Bronchial epithelial cell (primary cell): ENCODE measurements at regions not wholly inside any gene's neighbourhood (a gene's known extent, or its start where the extent isn't known, plus 50 kb on each side); places are given as distances from the start of the nearest gene placed in this dataset.
"Not testable (repeated sequence)": the region's sequence is repeated elsewhere in the genome, so short reads cannot be mapped to it uniquely, and the experiment has no call there.

ENCODE experiments used
- DNase-seq: peaks from one replicate; pipeline ENCODE4 v3.0.0-alpha.2; 2010; ENCODE audit warnings: low read depth
- FAIRE-seq: peaks from 2 replicates; lab custom pipeline; 2011; peaks lifted over from hg19 to GRCh38; lab: Jason Lieb, UNC
- H3K27me3 ChIP-seq: 2 replicates; pipeline ENCODE4 v1.5.1; 2011; ENCODE audit warnings: low read length; ENCODE audit not compliant: control insufficient read depth, insufficient read depth
- H3K36me3 ChIP-seq: 2 replicates; pipeline ENCODE4 v1.5.1; 2011; ENCODE audit warnings: low read length; ENCODE audit not compliant: control insufficient read depth, insufficient read depth
- H3K4me3 ChIP-seq: 2 replicates; pipeline ENCODE4 v1.5.1; 2011; ENCODE audit warnings: mild to moderate bottlenecking, low read depth, low read length, control low read depth
- TF ChIP-seq, protein P1 (sequence below): IDR thresholded peaks from 2 replicates; pipeline ENCODE4 v1.5.1; 2011; ENCODE audit warnings: mild to moderate bottlenecking, moderate library complexity, low read length, control low read depth, inconsistent platforms; ENCODE audit not compliant: insufficient read depth, severe bottlenecking

- TF ChIP-seq, protein P1, sequence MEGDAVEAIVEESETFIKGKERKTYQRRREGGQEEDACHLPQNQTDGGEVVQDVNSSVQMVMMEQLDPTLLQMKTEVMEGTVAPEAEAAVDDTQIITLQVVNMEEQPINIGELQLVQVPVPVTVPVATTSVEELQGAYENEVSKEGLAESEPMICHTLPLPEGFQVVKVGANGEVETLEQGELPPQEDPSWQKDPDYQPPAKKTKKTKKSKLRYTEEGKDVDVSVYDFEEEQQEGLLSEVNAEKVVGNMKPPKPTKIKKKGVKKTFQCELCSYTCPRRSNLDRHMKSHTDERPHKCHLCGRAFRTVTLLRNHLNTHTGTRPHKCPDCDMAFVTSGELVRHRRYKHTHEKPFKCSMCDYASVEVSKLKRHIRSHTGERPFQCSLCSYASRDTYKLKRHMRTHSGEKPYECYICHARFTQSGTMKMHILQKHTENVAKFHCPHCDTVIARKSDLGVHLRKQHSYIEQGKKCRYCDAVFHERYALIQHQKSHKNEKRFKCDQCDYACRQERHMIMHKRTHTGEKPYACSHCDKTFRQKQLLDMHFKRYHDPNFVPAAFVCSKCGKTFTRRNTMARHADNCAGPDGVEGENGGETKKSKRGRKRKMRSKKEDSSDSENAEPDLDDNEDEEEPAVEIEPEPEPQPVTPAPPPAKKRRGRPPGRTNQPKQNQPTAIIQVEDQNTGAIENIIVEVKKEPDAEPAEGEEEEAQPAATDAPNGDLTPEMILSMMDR, result no peak
- Histone ChIP-seq H3K27me3 (no peaks in the 10 kb centered on the region), H3K36me3 (no peaks in the 10 kb centered on the region), H3K4me3 (no peak overlapping the region)
- DNase-seq, result no peak
- FAIRE-seq, result no peak
These were observed 948.8 kb downstream of the TRHDE start for GRCh38 chr12:73220951-73221350.

GRCh38 chr12:73221398-73221797 lies 949.2 kb downstream of the TRHDE start:
- no peak for FAIRE-seq
- TF ChIP-seq, protein P1, result no peak
- no peak overlapping the region for H3K4me3 ChIP-seq
- no peaks in the 10 kb centered on the region for H3K27me3 ChIP-seq
- no peaks in the 10 kb centered on the region for H3K36me3 ChIP-seq
- no peak for DNase-seq

GRCh38 chr12:73221836-73222235 lies 949.7 kb downstream of the TRHDE start:
- TF ChIP-seq, protein P1, result no peak
- FAIRE-seq (no peak), DNase-seq (no peak)
- Histone ChIP-seq H3K4me3 (no peak overlapping the region), H3K27me3 (no peaks in the 10 kb centered on the region), H3K36me3 (no peaks in the 10 kb centered on the region)

- Histone ChIP-seq H3K36me3 (no peaks in the 10 kb centered on the region), H3K27me3 (no peaks in the 10 kb centered on the region), H3K4me3 (no peak overlapping the region)
- no peak for FAIRE-seq
- TF ChIP-seq, protein P1, result no peak
- no peak for DNase-seq
These were observed 953.3 kb downstream of the TRHDE start for GRCh38 chr12:73225371-73225937.

- TF ChIP-seq, protein P1, result no peak
- no peak overlapping the region for H3K4me3 ChIP-seq
- no peak for DNase-seq
- no peaks in the 10 kb centered on the region for H3K27me3 ChIP-seq
- no peaks in the 10 kb centered on the region for H3K36me3 ChIP-seq
- no peak for FAIRE-seq
These were observed 953.8 kb downstream of the TRHDE start for GRCh38 chr12:73225941-73226340.

- Histone ChIP-seq H3K36me3 (no peaks in the 10 kb centered on the region), H3K4me3 (no peak overlapping the region), H3K27me3 (no peaks in the 10 kb centered on the region)
- TF ChIP-seq, protein P1, result no peak
- no peak for FAIRE-seq
- DNase-seq, result no peak
These were observed 954.4 kb downstream of the TRHDE start for GRCh38 chr12:73226593-73226992.

DNA sequence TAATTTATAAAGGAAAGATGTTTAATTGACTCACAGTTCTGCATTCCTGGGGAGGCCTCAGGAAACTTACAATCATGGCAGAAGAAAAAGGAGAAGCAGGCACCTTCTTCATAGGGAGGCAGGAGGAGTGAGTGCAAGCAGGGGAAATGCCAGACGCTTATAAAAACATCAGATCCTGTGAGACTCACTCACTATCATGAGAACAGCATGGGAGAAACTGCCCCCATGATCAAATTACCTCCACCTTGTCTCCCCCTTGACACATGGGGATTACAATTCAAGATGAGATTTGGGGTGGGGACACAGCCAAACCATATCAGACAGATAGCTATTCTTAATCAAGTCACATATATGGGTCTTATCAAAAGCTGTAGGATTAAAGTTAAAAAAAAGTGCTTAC lies 956.7 kb downstream of the TRHDE start:
- not testable (repeated sequence) for DNase-seq, H3K36me3 ChIP-seq, H3K27me3 ChIP-seq, FAIRE-seq, H3K4me3 ChIP-seq
